ENCODE measurements at regions not wholly inside any gene's neighbourhood (a gene's known extent, or its start where the extent isn't known, plus 50 kb on each side); places are given as distances from the start of the nearest gene placed in this dataset.
"Not testable (repeated sequence)": the region's sequence is repeated elsewhere in the genome, so short reads cannot be mapped to it uniquely, and the experiment has no call there.

GRCh38 chr15:21357056-21357455, 83.2 kb downstream of the POTEB3 start:
- not testable (repeated sequence) for DNase-seq (ENCODE audit: low read depth in 2 of 2)

- DNase-seq (ENCODE audit: low read depth in 2 of 2), result not testable (repeated sequence)
These were observed 84.4 kb downstream of the POTEB3 start for GRCh38 chr15:21355944-21356343.

GRCh38 chr15:21354597-21354996, 85.7 kb downstream of the POTEB3 start:
- not testable (repeated sequence) for DNase-seq (ENCODE audit: low read depth in 2 of 2)

- DNase-seq (ENCODE audit: low read depth in 2 of 2), result not testable (repeated sequence)
These were observed 87.5 kb downstream of the POTEB3 start for GRCh38 chr15:21352670-21353318.

- DNase-seq (ENCODE audit: low read depth in 2 of 2), result not testable (repeated sequence)
These were observed 95.3 kb downstream of the POTEB3 start for GRCh38 chr15:21344960-21345359.

GRCh38 chr15:21344500-21344899, 95.8 kb downstream of the POTEB3 start:
- DNase-seq (ENCODE audit: low read depth in 2 of 2), result not testable (repeated sequence)

GRCh38 chr15:21337028-21337427, 103.3 kb downstream of the POTEB3 start:
- not testable (repeated sequence) for DNase-seq (ENCODE audit: low read depth in 2 of 2)

- peak in 1 of 2 donors; percentile 25 for DNase-seq (ENCODE audit: low read depth in 2 of 2)
These were observed 115.4 kb downstream of the POTEB3 start for GRCh38 chr15:21324720-21325460.

- DNase-seq (ENCODE audit: low read depth in 2 of 2), result not testable (repeated sequence)
These were observed 155.9 kb downstream of the POTEB3 start for GRCh38 chr15:21284353-21284752.

GRCh38 chr15:21283210-21283609, 157.1 kb downstream of the POTEB3 start:
- not testable (repeated sequence) for DNase-seq (ENCODE audit: low read depth in 2 of 2)

- not testable (repeated sequence) for DNase-seq (ENCODE audit: low read depth in 2 of 2)
These were observed 160.0 kb downstream of the POTEB3 start for GRCh38 chr15:21280272-21280671.

GRCh38 chr15:21272176-21272982, 167.9 kb downstream of the POTEB3 start:
- DNase-seq (ENCODE audit: low read depth in 2 of 2), result not testable (repeated sequence)

- no peak for DNase-seq (ENCODE audit: low read depth in 2 of 2)
These were observed 168.7 kb downstream of the POTEB3 start for GRCh38 chr15:21271566-21271965.

- no peak for DNase-seq (ENCODE audit: low read depth in 2 of 2)
These were observed 169.8 kb downstream of the POTEB3 start for GRCh38 chr15:21270474-21270873.

- not testable (repeated sequence) for DNase-seq (ENCODE audit: low read depth in 2 of 2)
These were observed 170.6 kb downstream of the POTEB3 start for GRCh38 chr15:21269673-21270072.

- DNase-seq (ENCODE audit: low read depth in 2 of 2), result no peak
These were observed 171.2 kb downstream of the POTEB3 start for GRCh38 chr15:21269121-21269520.

- DNase-seq (ENCODE audit: low read depth in 2 of 2), result no peak
These were observed 171.8 kb downstream of the POTEB3 start for GRCh38 chr15:21268436-21268940.

GRCh38 chr15:21267671-21268395, 172.5 kb downstream of the POTEB3 start:
- DNase-seq (ENCODE audit: low read depth in 2 of 2), result no peak

GRCh38 chr15:21267226-21267625, 173.1 kb downstream of the POTEB3 start:
- no peak for DNase-seq (ENCODE audit: low read depth in 2 of 2)

GRCh38 chr15:21265628-21266027, 174.7 kb downstream of the POTEB3 start:
- DNase-seq (ENCODE audit: low read depth in 2 of 2), result not testable (repeated sequence)

GRCh38 chr15:21262851-21263425, 177.4 kb downstream of the POTEB3 start:
- no peak for DNase-seq (ENCODE audit: low read depth in 2 of 2)

Data from stimulated activated CD8-positive, alpha-beta memory T cell treated with anti-CD3 and anti-CD28 coated beads, Interleukin-2, amount 100 ng/mL, for 1 hour (primary cell).